ENCODE measurements at regions not wholly inside any gene's neighbourhood (a gene's known extent, or its start where the extent isn't known, plus 50 kb on each side); places are given as distances from the start of the nearest gene placed in this dataset.

DNA sequence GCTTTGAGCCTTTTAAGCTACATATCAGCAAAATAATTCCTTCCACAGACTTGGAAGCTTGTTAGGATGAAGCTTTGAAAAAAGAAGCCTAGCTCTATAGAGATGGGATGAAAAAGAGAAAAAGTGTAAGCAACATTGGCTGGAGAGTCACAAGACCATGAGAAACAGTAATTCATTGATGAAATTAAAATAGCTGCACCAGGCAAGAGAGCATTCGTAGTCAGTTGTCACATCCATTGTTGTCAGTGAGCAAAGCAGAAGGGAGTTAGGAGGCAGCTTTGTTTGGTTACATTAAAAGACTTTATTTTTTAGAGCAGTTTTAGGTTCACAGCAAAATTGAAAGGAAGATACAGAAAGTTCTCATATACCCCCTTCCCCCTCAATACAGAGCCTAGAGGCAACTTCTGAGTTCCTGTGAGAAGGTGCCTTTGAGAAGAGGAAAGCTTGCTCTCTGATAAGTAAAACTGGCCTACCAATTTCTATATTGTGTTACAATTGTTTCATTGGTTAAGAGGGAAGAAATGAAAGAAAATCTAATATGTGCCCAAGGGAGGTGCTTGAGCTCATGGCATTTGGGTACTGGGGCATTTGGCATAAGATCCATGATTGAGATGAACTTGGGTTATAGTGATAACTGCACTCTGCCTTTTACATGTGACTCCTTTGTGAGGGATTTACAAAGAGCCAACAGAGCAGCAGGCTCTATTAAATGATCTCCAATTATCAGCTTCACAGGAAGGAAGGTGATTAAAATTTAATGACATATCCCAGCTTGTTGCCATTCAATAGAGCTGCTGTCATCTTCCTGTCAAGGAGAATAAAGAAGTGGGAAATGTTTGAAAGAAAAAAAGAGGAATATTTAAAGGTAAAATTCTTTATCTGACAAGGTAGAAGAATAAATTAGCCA, 361.3 kb upstream of the TMTC1 start:
- DNase-seq: no peak

DNA sequence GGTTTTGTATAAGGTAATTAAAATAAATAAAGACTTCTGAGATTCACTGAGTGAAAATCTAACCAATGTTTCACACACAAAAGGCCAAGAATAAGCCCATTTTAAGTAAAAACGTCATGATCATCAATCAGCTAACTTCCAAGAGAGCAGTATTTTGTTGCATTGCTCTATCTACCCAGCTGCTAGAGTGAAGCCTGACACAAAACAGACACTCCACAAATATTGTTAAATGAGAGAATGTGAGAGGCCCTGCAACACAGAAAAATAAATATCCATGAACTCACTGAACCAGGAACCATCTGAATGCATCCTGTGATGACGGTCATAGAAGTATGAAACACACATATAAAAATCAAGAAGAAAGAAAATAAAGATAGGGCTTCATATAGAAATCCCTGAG, 358.6 kb upstream of the TMTC1 start:
- no peak for DNase-seq

DNA sequence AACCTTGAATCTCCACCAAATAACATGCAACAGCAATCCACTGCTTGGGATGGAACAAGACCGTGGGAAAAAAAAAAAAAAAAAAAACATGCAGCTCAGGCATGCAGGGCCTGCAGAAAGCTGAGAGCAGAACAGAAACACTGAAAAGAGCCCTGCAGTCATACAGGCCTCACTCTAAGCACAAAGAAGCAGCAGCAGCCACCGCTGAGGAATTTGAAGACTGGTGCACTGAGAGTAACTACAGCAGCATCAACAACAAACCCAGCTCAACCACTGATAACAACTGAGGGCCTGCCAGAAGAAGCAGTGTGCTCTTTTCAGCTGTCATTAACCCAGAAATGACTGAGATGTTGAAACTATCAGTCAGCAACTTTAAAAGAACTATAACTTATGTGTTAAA, 354.7 kb upstream of the TMTC1 start:
- no peak for DNase-seq

DNA sequence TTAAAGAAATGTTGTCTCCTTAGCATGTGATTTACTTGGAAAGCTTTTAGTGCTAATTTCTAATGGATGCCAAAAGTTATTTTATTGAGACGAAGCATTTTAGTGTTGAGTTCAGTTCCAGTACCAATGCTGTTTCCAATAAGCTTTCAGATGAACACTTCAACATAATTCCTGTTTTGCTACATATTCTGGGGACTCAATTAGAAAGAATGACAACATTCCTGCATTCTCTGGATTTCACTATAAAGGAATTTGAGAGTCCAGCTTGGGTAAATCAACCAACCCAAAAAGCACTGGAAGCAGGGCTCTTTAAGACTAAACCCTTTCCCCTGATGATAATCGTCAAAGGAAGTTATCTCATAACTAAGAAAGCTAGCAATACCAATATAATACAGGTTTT, 353.0 kb upstream of the TMTC1 start:
- DNase-seq: no peak

DNA sequence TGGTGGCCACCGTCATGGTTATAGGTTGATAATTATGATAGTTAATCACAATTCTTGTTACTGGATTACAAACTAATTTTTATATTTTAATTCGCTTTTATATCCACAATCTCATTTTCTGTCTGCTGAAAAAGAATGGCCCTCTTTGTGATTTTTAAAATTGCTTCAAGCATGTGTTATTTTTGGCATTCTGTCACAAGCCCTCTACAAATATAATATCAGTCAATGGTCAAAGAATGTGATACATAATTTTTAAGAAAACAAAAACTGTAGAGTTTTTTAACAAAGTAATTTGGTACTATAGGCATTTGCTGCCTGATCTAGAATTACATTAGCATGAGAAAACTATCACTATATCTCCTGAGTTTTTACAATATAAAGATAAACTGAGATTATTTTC, 352.0 kb upstream of the TMTC1 start:
- no peak for DNase-seq

DNA sequence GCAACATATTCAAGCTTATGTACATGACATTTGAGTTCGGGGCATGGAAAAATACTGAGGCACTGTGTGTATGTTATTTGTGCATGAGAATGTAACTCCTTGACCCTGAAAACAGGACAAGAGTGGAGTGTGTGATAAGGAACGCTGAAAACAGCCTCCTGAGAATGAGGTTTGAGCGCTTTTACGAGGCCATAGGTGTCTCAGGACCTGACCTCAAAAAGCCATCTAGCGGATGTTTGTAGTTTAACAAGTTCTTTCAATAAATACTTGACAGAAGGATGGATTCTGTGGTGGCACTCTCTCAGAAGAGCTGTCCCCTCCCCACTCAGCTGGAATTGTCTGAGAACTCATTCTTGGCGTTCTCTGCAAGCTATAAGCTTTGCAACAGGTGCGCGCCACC, 350.5 kb upstream of the TMTC1 start:
- no peak for DNase-seq

DNA sequence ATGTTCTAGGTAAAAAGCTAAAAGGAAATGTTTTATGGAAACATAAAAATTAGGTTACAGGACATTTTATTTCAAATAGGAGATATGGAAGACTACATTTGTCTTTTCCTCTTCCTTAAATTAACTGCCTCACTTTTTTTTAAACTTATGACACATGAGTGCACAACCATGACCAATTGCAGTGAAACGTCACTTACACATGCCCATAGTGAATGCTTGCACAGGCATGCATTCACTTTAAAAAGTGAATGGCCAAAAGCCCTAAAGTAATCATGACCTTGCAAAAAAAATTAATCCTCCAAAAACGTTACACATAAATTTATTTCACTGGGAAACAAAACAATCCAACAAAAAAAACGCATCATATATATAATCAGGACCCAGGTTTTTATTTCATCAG, 343.2 kb upstream of the TMTC1 start:
- DNase-seq: no peak

DNA sequence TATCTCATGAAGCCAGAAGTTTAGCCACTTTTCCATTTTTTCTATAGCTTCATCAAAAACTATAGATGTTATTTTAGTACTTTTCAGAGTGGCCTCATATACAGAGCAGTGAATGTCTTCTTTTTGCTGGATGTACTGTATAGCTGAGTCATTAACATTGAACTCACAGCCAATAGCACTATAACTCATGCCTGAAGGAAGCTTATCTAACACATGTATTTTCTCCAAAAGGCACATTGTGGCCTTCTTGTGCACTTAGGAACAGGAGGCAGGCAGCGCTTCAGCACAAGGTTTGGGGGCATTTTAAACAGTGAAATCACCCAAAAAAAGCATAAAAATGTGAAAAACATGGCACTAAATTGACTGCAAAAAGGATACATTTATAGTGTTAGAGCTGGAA, 336.8 kb upstream of the TMTC1 start:
- no peak for DNase-seq

DNA sequence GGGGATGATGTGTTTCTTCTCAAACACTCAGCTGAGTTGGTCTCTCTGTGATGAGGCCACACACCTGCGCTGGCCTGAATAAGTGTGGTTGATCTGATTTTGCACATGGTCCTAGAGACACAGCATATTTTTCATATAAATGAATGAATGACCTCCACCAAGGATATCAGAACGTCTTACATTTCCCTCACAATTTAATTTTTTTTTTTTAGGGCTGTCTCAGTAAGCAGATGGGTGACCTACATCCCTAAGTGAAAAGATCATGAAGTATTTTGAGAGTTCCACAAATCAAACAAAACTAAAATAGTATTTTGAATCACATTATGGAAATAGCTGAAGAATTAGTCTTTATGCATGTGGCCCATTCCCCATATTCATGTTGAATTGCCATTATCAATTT, 333.7 kb upstream of the TMTC1 start:
- no peak for DNase-seq

DNA sequence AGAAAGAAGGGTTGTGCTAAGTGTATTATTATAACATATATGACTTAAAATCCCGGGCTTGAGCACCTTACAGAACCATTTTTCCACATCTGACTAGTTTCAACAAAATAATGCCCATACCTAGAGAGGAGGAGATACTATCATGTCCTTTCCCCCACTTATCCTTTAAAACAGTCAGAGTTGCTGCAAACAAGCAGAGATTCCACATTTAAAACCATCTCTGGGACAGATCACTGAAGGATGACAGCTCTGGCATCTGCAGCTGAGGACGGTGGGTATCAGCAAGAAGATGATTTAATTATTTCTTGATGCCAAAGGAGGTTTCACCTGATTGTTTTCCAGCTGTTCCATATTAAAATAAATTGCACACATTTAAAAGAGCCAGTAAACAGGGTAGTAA, 328.0 kb upstream of the TMTC1 start:
- no peak for DNase-seq

DNA sequence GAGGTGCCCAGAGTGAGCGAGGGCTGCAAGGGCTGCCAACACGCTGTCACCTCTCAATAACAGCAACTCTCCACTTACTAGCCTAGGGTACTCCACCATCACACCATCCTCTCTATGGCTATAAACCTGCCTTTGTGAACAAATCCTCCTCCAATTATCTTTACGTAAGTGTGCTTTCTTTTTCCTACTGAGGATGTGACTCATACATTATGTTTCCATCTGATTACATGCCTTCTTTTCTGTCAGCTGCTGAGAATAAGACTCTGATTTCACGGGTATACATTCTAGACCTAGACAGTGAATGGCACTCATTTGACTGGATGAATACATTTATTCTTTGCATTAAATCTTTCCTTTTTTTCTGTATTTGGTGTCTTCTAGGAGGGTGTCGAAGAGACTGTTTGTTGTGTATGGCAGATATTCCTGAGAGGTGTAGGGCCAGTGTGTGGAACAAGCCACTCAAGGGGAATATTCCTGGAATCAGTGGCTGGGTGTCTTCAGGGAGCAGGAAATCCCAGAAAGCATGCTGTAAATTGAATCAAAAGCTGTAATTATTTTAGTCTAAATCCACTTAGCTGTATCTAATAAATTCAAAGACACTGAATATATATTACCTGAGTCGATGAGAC, 327.3 kb upstream of the TMTC1 start:
- no peak for DNase-seq

DNA sequence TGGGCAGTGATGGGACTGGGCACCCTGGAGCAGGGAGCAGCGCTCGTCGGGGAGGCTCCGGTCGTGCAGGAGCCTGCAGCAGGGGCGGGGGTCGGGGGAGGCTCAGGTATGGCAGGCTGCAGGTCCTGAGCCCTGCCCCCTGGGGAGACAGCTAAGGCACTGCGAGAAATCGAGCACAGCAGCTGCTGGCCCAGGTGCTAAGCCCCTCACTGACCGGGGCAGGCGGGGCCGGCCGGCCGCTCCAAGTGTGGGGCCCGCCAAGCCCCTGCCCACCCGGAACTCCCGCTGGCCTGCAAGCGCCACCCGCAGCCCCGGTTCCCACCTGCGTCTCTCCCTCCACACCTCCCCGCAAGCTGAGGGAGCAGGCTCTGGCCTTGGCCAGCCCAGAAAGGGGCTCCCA, 326.8 kb upstream of the TMTC1 start:
- no peak for DNase-seq

DNA sequence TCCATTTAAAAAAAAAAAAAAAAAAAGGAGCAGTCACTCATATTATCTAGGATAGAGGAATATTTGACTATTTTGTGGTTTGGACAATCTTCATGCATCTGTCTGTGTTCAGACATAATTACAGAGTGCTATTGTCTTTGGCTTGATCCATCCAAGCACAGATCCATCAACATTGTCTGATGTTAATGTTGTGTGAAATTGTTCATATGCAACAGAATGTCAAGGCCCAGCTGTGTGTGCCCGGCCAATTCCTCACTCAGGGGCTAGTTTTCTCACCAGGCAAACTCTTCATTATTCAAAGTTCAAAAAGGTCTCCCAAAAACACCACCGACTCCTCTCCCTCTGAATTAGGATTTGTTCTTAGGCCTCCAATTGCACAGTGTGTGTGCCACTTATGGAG, 324.9 kb upstream of the TMTC1 start:
- no peak for DNase-seq

DNA sequence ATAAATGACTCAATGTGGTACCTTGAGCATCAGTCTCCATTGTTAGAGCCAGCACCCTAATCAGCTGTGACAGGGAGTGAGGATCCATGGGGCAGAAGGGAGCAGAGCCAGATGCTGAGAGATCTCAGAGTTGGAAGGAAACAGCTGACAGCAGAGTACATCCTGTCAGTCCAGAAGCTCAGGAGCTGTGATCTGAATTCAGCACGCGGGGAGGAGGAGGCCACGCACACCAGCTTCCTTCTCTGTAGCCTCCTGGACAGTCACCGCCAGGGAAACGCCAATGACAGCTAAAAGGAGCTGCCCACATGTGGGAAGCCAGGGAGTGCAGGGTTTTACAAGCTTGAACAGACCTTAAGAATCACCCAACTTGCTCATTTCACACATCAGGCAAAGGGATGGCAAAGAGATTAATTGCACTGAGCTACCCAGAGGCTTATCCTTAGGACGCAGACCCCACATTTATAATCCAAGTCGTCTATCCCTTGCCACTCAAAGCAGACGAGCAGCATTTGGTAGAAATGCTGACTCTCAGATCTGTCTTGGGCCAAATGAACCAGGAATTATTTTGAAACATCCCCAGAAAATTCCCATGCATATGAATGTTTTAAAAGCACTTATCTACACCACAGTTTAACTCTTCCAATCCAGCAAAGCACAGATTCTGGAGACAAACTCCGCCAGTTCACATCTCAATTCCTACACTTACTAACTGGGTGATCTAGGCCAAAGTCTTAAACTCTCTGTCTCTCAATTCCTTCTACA, 322.6 kb upstream of the TMTC1 start:
- no peak for DNase-seq

DNA sequence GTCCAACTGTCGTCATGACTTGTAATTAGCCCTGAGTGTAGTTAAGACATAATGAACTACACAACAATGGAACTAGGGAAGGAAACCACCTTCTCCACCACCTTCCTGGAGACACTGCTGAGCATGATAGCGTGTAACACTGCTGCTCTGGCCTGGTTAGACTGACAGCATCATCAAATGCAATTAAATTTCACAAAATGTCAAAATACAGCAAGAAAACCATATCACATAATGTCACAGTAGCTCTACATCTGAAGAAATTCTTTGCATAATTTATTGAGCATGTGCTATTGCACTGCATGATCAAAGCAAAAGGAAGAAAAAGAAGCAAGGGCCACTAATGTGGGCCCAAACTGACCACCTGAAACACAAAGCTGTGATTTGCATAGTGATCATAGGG, 321.8 kb upstream of the TMTC1 start:
- DNase-seq: no peak

DNA sequence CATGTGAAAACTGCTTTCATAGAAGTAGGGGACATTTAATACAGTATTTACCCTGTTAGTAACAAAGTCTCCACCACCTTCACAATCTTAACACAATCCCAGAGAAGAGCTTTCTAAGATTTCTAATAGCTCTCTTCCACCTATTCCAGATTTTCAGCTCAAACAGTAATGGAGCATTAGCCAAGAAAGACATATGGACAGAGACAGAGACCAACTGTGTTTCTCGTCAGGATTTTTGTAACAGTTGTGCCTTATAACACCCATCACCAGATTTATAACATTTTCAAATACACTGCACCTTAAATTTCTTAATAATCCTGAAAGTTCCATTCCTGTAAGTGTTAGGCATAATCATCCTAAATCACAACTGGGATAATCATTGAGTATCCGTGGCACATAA, 321.2 kb upstream of the TMTC1 start:
- no peak for DNase-seq

DNA sequence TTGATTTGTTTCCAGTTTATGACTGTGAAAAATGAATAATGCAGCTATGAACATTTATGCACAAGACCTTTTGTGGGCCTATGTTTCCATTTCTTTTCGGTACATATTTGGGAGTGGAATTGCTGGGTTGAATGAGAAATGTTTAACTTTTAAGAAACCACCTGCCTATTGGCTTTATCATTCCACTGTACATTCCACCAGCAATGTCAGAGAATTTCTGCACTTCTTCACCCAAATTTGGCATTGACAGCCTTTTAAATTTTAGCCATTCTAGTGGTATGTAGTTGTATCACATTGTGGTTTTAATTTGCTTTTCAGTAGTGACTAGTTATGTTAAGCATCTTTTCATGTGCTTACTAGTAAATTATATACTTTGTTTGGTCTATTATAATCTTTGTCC, 317.0 kb upstream of the TMTC1 start:
- DNase-seq: no peak

DNA sequence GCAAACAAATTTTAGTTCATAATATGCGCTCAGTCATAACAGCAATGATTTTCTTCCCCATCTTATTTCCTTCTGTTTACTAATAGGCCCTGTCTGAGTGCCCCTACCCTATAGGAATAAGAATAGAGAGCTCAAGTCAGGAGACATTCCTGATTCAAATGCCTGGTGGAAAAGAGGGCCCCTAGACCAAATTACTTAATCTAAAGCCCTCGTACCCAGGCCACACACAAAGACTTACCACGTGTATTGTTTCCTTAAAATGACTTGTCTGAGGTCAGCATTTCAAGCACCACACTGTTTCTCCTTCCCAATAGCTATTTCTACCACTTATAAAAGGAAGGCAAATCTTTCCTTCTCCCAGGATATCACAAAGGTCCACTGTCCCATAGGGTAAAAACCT, 314.9 kb upstream of the TMTC1 start:
- DNase-seq: no peak

DNA sequence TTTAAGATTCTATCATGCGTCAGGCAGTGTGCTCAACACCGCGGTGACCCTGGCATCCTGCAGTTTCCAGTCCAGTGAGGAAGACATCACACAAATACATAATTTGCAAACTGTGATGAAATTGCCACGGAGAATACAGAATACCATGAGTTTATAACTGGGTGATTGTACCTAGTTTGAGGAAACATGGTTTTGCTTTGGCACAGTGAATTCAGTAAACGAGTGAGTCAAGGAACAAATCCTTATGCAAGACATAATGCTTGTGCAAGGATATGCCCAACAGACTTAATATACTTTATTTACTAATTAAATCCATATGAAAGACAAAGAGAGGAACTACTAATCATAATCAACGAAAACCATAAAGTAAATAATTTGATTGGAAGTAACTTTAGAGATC, 311.8 kb upstream of the TMTC1 start:
- no peak for DNase-seq

DNA sequence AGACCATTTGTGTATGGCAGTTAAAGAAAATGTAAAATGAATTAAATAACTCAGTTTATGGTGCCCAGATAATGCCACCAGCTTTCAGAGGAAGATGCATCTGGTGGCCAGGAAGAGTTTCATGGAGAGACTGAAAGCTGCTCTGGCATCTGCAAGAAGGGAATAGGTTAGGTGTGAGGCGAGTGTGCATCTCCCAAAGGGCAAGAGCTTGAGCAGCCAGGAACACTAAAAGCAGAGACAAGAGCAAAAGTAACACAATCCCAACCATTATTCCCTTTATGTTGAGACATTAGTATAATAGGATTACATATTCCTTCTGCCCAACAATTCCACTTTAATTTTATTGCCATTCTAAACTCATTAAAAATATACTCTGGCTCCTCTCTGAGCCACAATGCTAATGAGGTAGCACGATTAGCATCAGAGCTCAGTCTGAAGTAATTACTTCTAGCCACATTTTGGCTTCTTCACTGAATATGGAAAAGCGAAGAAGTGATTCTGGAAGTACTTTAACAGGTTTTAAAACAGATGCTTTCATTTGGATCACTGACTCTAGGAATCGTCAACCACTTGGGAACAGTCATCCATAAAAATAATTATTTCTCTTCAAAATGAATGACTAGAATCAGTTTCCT, 309.4 kb upstream of the TMTC1 start:
- DNase-seq: no peak

DNA sequence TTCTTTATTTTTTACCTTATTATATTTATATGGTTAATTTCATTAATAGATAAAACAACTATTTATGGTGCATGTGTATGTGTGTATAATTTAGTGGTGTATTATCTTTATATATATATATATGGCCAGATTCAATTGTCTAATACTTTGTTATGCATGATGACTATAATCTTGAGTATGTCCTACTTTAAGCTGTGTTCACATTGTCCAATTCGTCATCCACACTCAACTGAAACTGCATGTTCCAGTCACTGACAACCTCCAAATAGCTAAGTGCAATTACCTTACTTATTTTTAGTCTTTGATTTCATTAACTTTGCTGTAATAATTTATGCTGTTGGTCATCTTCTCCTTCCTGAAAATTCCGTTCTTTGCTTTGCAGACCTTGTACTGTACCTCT, 306.5 kb upstream of the TMTC1 start:
- no peak for DNase-seq

DNA sequence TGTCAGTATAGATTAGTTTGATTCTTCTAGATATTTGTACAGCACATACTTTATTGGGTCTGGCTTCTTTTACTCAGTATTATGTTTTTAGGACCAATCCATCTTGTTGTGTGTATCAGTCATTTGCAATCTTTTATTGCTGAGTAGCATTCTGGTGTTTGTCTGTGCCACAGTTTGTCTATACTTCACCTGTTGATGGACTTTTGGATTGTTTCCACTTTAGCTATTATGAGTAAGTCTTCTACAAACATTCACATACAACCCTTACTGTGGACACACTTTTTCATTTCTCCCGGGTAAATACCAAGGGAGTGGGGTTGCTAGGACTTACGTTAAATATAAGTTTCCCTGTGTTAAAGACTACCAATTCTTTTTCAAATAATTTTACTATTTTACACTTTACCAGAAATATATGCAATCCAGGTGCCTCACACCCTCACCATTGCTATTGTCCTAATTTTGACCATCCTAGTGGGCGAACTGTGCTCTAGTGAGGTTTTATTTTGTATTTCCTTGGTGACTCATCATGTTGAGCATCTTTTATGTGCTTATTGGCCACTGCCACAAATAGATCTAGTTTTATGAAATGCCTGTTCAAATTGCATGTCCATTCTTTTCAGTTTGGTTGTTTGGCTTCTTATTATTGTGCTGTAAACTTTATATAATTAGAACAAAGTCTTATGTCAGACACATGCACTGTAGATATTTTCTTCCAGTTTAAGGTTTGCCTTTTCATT, 304.7 kb upstream of the TMTC1 start:
- DNase-seq: no peak

DNA sequence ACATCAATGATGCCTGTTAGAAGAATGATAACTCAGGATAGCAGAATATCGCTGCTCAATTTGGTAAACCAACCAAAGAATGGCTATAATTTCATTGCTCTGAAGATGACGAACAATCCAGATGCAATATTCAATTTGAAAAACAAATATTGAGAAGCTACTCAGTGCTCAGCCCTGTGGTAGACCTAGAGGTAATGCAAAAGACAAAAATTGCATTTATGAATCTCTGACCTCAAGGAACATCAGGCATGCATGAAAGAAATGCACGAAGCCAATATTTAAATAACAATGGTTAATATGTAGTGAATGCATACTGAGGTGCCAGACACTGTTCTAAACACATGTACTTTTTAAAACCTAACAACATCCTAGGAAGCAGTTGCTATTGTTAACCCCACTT, 298.6 kb upstream of the TMTC1 start:
- no peak for DNase-seq

All from NK-92 treated with Interleukin-12 subunit alpha and Interleukin-12 subunit beta, amount 100 ng/mL, for 24 hours (cell line).